Activated B cell treated with CpG ODN at 0.5 μM for 24 hours (primary cell): ENCODE measurements at regions not wholly inside any gene's neighbourhood (a gene's known extent, or its start where the extent isn't known, plus 50 kb on each side); places are given as distances from the start of the nearest gene placed in this dataset.

Source experiments
- ATAC-seq: fragments of 200-7000 bp; cut with Tn5 transposase; one replicate; pipeline ENCODE4 v1.10.0; 2021; ENCODE audit warnings: low read depth, mild to moderate bottlenecking, moderate library complexity
- CTCF ChIA-PET: fragments of 350-600 bp; sonication (Branson Sonifier 250); formaldehyde crosslinking; loops from one replicate; lab custom pipeline; 2021; ENCODE audit warnings: antibody characterized with exemption; lab: Charles Lee
- POLR2A ChIA-PET: fragments of 350-600 bp; sonication (Branson Sonifier 250); formaldehyde crosslinking; loops from one replicate; lab custom pipeline; 2021; ENCODE audit warnings: antibody characterized with exemption; lab: Charles Lee
- DNase-seq: peaks from one replicate; pipeline ENCODE4 v3.0.0; 2022
- H3K27ac Mint-ChIP-seq: one replicate; pipeline ENCODE4 v1.8.0; 2020; ENCODE audit warnings: mixed read lengths
- H3K27me3 Mint-ChIP-seq: one replicate; pipeline ENCODE4 v1.8.0; 2021; ENCODE audit warnings: mixed read lengths
- H3K36me3 Mint-ChIP-seq: one replicate; pipeline ENCODE4 v1.8.0; 2021; ENCODE audit warnings: low read depth, mixed read lengths
- H3K4me1 Mint-ChIP-seq: one replicate; pipeline ENCODE4 v1.8.0; 2021; ENCODE audit warnings: mixed read lengths
- H3K4me3 Mint-ChIP-seq: one replicate; pipeline ENCODE4 v1.8.0; 2020; ENCODE audit warnings: mild to moderate bottlenecking, mixed read lengths
- H3K9me3 Mint-ChIP-seq: one replicate; pipeline ENCODE4 v1.8.0; 2020; ENCODE audit warnings: mixed read lengths
- intact Hi-C: fragments of 100-400 bp; cut with micrococcal nuclease; formaldehyde crosslinking; loops from one replicate; pipeline ENCODE4 v1.15.1; 2024
- TF ChIP-seq, protein P1 (sequence below): fragments of 200-600 bp; IDR thresholded peaks from one replicate; pipeline ENCODE4 v1.8.0; 2022; ENCODE audit warnings: antibody characterized with exemption, mild to moderate bottlenecking

DNA sequence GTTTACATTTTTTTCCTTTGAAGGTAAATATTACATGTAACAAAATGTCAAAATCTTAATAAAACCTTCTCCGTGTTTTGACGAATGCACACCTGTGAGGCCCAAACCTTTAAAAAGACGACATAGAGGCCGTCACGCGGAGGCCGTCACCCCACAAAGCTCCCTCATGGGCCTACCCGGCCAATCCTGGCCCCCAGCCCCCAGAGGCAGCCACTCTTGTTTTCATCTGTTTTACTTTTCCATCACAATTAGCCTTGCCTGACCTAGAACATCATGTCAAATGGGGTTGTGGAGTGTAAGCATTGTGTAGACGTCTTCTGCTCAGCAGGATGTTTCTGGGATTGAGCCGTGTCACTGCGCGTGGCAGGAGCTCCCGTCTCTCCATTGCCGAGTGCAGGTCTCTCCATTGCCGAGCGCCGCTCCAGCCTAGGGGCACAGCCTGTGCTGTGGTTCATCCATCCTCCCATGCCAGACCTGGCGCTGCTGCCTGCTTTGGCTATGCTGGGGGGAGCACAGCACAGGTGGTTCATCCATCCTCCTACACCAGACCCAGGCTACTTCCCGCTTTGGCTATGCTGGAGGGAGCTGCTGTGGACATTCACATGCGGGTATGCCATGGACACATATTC, 52.2 kb upstream of the IRX4 start:
- no peaks in the 10 kb centered on the region for H3K36me3 Mint-ChIP-seq
- no peaks in the 10 kb centered on the region for H3K4me1 Mint-ChIP-seq
- no peak overlapping the region for H3K4me3 Mint-ChIP-seq
- no peak for DNase-seq
- CTCF ChIA-PET = no interaction called here
- intact Hi-C loops = no loop called here
- POLR2A ChIA-PET = no interaction called here
- peaks cover 22% of the 10 kb centered on the region for H3K27me3 Mint-ChIP-seq
- ATAC-seq = no peak
- H3K9me3 Mint-ChIP-seq = no peaks in the 10 kb centered on the region
- TF ChIP-seq, protein P1, sequence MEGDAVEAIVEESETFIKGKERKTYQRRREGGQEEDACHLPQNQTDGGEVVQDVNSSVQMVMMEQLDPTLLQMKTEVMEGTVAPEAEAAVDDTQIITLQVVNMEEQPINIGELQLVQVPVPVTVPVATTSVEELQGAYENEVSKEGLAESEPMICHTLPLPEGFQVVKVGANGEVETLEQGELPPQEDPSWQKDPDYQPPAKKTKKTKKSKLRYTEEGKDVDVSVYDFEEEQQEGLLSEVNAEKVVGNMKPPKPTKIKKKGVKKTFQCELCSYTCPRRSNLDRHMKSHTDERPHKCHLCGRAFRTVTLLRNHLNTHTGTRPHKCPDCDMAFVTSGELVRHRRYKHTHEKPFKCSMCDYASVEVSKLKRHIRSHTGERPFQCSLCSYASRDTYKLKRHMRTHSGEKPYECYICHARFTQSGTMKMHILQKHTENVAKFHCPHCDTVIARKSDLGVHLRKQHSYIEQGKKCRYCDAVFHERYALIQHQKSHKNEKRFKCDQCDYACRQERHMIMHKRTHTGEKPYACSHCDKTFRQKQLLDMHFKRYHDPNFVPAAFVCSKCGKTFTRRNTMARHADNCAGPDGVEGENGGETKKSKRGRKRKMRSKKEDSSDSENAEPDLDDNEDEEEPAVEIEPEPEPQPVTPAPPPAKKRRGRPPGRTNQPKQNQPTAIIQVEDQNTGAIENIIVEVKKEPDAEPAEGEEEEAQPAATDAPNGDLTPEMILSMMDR = no peak
- H3K27ac Mint-ChIP-seq = no peak overlapping the region

DNA sequence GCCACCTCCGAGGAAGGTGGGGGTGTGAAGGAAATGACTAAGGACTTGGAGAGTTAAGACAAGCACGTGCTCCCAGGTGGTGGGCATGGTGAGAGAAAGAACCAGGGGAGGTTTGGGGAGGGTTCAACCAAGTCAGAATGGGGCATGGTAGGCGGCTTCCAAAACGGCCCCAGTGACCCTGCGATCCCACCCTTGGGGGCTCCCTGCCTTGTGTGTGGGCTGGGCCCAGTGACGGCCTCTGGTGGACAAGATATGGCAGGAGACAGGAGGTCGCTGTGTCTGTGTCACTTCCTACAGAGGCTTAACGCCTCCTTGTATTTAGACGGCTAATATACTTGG, 51.3 kb upstream of the IRX4 start:
- TF ChIP-seq, protein P1 = no peak
- POLR2A ChIA-PET = no interaction called here
- no peak overlapping the region for H3K4me3 Mint-ChIP-seq

DNA sequence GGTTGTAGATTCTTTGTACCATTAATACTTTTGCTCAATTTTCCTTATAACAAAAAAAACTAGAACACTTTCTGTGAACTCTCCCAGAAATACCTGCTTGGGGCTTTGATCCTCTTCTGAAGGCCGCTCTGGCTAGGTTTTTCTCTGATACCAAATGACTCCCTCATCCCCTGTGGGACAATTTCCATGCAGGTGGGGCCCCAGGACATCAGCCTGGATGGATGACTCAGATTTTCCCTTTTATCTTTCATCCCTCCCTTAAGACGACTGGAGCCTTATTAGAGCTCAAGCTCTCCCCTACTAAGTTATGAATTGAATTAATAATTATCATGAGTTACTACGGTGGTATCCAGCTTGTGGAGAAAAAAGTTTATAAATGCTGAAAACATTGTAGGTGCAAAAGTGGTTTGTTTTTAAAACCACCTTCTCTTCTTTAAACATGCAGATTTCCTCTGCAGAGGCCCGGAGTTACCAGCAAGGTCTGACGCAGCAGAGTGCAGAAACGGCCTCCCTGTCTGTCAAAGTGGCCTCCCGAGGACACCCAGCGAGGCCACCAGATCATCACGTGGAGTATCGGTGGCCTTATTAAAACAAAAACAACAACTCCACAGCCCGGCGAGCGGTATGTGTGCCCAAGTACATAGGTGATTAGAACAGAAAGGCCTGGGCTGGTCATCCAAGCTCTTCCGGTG, 50.8 kb upstream of the IRX4 start:
- TF ChIP-seq, protein P1 = no peak
- DNase-seq (no peak), ATAC-seq (no peak)
- Mint-ChIP-seq H3K4me1 (no peaks in the 10 kb centered on the region), H3K4me3 (no peak overlapping the region), H3K9me3 (no peaks in the 10 kb centered on the region), H3K27me3 (peaks cover 22% of the 10 kb centered on the region), H3K27ac (no peak overlapping the region), H3K36me3 (no peaks in the 10 kb centered on the region)
- ChIA-PET POLR2A (no interaction called here), CTCF (no interaction called here)
- intact Hi-C loops = no loop called here

More for the DNA sequence above, 51.3 kb upstream of the IRX4 start:
- no peaks in the 10 kb centered on the region for H3K36me3 Mint-ChIP-seq
- no peaks in the 10 kb centered on the region for H3K4me1 Mint-ChIP-seq
- H3K27me3 Mint-ChIP-seq = peaks cover 22% of the 10 kb centered on the region
- no peak for DNase-seq
- no peak overlapping the region for H3K27ac Mint-ChIP-seq
- intact Hi-C loops = no loop called here
- H3K9me3 Mint-ChIP-seq = no peaks in the 10 kb centered on the region
- CTCF ChIA-PET = no interaction called here
- no peak for ATAC-seq
